Stimulated activated CD4-positive, alpha-beta T cell treated with anti-CD3 and anti-CD28 coated beads, TNF-alpha, amount 100 ng/mL, for 4 hours (primary cell): ENCODE measurements at regions not wholly inside any gene's neighbourhood (a gene's known extent, or its start where the extent isn't known, plus 50 kb on each side); places are given as distances from the start of the nearest gene placed in this dataset.

Experiments used
- DNase-seq, 3 experiments: peaks; one replicate each; pipeline ENCODE4 v3.0.0-alpha.2; 2020; ENCODE audit warnings: low read depth in 3 of 3

GRCh38 chr2:128368437-128369107 lies 49.9 kb upstream of the HS6ST1 start:
- no peak for DNase-seq

GRCh38 chr2:128369108-128369555 lies 50.5 kb upstream of the HS6ST1 start:
- no peak for DNase-seq

- DNase-seq: no peak
Observed at GRCh38 chr2:128369602-128370467, 51.2 kb upstream of the HS6ST1 start.

- no peak for DNase-seq
Observed at GRCh38 chr2:128370468-128371247, 52.0 kb upstream of the HS6ST1 start.

GRCh38 chr2:128371248-128371630 lies 52.6 kb upstream of the HS6ST1 start:
- no peak for DNase-seq

- no peak for DNase-seq
Observed at GRCh38 chr2:128371648-128372345, 53.1 kb upstream of the HS6ST1 start.

GRCh38 chr2:128372621-128373341 lies 54.1 kb upstream of the HS6ST1 start:
- DNase-seq: no peak

- no peak for DNase-seq
Observed at GRCh38 chr2:128373451-128374000, 54.9 kb upstream of the HS6ST1 start.

GRCh38 chr2:128374001-128374710 lies 55.5 kb upstream of the HS6ST1 start:
- no peak for DNase-seq

GRCh38 chr2:128374711-128375413 lies 56.2 kb upstream of the HS6ST1 start:
- no peak for DNase-seq

GRCh38 chr2:128375454-128375853 lies 56.8 kb upstream of the HS6ST1 start:
- no peak for DNase-seq

GRCh38 chr2:128376241-128377041 lies 57.8 kb upstream of the HS6ST1 start:
- no peak for DNase-seq

GRCh38 chr2:128377071-128377910 lies 58.6 kb upstream of the HS6ST1 start:
- no peak for DNase-seq

GRCh38 chr2:128378231-128379020 lies 59.8 kb upstream of the HS6ST1 start:
- no peak for DNase-seq

GRCh38 chr2:128379021-128380015 lies 60.6 kb upstream of the HS6ST1 start:
- DNase-seq: no peak
